Activated CD8-positive, alpha-beta memory T cell treated with anti-CD3 and anti-CD28 coated beads, Interleukin-2, amount 50 U/mL, for 48 hours (primary cell): ENCODE measurements at regions not wholly inside any gene's neighbourhood (a gene's known extent, or its start where the extent isn't known, plus 50 kb on each side); places are given as distances from the start of the nearest gene placed in this dataset.

ENCODE experiments used
- DNase-seq: peaks from one replicate; pipeline ENCODE4 v3.0.0-alpha.2; 2020

DNA sequence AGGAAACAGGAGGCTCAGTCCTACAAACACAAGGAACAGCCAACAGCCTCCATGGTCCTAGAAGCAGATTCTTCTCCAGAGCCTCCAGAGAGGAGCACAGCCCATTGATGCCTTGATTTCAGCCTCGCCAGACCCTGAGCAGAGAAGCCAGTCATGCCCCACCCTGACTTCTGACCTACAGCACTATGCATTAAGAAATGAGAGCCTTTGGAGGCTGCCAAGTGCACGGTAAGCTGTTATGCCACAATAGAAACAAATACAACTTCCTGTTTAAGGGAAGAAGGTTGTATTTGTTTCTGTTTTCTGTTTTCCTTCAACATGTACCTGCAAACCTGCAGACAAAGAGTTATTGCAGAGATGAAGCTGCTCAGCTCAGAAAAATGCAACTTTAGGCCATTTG is 181.3 kb upstream of the AGAP1 start:
- DNase-seq: no peak

GRCh38 chr2:235314371-235314930 is 179.4 kb upstream of the AGAP1 start:
- DNase-seq: no peak

GRCh38 chr2:235319095-235319494 is 174.7 kb upstream of the AGAP1 start:
- DNase-seq: no peak

DNA sequence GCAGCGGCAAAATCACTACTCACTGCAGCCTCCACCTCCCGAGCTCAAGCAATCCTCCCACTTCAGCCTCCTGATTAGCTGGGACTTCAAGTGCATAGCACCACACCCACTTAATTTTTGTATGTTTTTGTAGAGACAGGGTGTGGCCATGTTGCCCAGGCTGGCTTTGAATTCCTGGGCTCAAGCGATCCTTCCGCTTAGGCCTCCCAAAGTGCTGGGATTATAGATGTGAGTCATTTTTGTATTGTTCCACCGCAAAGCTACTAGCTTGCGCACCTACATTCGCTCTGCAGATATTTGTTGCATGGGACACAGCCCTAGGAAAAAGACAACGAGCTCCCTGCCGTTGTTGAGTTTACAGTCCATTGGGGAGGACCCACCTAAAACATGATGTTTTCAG is 173.5 kb upstream of the AGAP1 start:
- no peak for DNase-seq

DNA sequence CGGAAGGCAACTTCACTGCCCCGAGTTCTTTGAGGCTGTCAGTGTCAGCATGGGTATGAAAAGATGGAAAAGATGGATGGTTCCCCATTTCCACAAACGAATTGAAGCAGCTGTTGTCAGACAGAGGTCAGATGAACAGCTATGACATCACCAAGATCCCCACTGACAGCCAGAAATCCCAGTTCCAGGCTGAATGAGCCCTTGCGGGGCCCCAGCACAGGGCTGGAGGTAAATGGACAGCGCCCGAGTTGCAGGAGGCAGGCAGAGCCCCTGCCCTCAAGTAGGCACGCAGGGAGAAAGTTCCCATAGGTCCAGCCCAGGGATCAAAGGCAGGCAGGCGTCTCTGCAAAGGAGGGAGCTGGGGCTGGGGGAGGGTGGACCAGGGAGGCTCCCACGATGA is 169.5 kb upstream of the AGAP1 start:
- DNase-seq: no peak

- no peak for DNase-seq
These were observed 168.7 kb upstream of the AGAP1 start for GRCh38 chr2:235325151-235325550.

DNA sequence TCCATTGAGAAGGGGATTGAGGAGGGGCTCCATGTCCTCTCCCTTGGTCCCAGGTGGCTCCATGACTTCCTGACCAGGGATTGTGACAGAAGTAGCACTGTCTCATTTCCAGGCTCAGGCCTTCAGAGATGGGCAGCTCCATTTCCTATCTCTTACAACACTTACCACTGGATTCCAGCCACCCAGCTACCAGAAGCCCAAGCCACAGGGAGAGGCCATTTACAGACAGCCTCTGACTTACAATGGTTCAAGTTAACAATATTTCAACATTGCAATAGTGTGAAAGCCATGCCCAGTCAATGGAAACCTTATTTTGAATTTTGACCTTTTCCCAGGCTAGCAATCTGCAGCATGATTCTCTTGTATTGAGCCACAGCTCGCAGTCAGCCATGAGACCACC is 164.9 kb upstream of the AGAP1 start:
- DNase-seq: no peak

GRCh38 chr2:235330775-235331451 is 162.9 kb upstream of the AGAP1 start:
- no peak for DNase-seq

- DNase-seq: no peak
These were observed 161.5 kb upstream of the AGAP1 start for GRCh38 chr2:235332240-235332890.

GRCh38 chr2:235333076-235333475 is 160.8 kb upstream of the AGAP1 start:
- DNase-seq: no peak

DNA sequence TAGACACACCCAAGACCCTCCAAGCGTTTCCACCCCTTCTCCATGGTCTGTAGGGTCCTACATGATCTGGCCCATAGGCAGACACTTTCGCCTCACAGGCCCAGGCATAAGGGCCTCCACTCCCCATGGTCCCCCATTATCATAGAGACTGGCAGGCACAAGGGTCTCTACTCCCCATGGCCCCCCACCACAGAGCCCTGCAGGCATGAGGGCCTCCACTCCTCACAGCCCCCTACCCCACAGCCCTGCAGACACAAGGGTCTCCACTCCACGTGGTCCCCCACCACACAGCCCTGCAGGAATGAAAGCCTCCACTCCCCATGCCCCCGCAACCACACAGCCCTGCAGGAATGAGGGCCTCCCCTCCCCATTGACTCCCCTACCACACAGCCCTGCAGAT is 159.7 kb upstream of the AGAP1 start:
- DNase-seq: peak; percentile 13

- DNase-seq: no peak
These were observed 150.6 kb upstream of the AGAP1 start for GRCh38 chr2:235343156-235343774.

DNA sequence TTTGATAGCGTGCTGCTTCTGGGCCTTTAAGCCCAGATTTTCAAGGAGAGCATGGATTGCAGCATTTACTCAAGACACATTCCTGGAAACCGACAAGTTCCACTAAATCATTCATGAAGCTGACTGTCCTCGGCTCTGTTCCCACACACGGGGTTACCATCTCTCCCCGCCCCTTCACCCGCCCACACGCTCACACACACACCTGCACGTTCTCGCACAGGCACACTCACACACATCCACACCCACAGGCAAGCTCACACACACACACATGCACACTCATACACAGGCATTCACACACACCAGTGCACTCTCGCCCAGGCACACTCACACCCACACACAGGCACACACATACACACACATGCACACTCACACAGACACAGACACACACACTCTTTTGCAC is 150.0 kb upstream of the AGAP1 start:
- DNase-seq: no peak

- DNase-seq: no peak
These were observed 148.1 kb upstream of the AGAP1 start for GRCh38 chr2:235345745-235346144.

- DNase-seq: no peak
These were observed 146.2 kb upstream of the AGAP1 start for GRCh38 chr2:235347691-235348090.

GRCh38 chr2:235348329-235348728 is 145.5 kb upstream of the AGAP1 start:
- DNase-seq: no peak

DNA sequence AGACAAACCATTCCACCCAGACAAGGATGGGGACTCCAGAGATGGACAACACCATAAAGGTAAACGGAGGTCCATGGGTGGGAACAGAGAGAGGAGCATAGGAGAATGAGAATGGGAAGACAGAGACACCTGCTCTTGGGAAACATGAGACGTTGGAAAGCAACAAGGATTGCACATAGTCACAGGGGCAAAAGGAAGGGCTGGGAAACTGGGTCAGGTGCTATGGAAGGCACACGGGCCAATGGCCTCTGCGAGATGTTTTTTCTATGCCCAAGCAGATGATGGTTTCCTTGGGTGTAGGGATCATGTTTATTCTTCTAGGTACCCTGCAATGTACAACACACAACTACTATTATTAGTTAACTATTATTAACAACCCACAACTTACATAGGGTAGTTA is 143.6 kb upstream of the AGAP1 start:
- no peak for DNase-seq

GRCh38 chr2:235352541-235352940 is 141.3 kb upstream of the AGAP1 start:
- DNase-seq: no peak

- DNase-seq: no peak
These were observed 136.0 kb upstream of the AGAP1 start for GRCh38 chr2:235357881-235358280.

DNA sequence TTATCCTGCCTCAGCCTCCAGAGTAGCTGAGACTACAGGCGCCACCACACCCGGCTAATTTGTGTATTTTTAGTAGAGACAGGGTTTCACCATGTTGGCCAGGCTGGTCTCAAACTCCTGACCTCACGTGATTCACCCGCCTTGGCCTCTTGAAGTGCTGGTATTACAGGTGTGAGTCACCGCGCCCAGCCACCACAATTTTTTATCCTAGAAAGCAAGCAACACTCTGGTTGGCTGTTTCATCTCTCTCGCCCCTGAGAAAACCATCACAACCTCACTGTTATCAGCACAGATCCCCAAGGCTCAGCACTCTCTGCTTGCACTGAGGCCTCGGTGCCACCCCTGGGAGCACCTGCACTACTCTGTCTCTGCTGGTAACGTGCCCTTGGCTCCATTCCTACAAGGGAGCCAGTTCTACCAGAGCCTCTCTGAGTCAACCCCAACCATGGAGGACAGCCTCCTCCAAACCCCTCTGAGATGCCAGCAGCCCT is 134.8 kb upstream of the AGAP1 start:
- no peak for DNase-seq

GRCh38 chr2:235360446-235360845 is 133.4 kb upstream of the AGAP1 start:
- DNase-seq: no peak

DNA sequence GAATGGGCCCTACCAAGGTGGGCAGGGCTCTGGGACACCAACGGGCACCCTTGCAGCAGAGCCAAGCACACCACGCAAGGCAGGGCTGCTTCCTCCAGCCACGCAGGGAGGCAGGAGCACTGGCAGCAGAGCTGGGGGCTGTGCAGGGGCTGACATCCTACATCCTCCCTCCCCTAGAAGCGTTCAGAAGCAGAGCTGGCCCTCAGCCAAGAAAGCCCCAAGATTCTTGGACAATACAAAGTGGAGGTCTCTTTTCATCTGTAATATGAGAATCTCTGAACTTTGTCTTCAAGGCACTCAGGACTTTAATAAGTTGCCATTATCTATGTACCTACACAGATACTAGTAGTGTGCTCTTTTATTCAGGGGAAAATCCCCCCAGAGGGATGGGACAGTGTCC is 128.1 kb upstream of the AGAP1 start:
- no peak for DNase-seq

DNA sequence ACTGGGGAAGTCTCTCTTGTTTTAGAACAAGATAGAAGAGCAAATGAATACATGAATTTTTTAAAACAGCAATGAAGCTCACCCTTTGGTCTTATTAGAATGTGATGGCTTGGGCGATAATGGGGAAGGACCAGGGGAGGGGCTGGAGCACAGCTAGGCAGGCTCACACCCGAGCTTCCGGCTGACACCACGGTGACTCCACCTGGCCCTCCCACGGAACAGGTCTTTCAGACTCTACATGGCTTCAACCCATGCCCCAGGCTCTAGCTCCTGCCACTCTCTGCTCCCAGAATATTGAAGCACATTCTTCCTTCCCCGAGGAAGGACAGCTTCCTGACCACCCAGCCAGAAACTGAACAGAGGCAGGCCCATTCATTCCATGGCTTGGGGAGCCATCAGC is 127.5 kb upstream of the AGAP1 start:
- no peak for DNase-seq

GRCh38 chr2:235366807-235367206 is 127.0 kb upstream of the AGAP1 start:
- no peak for DNase-seq
